VCaP (cell line): ENCODE measurements at regions not wholly inside any gene's neighbourhood (a gene's known extent, or its start where the extent isn't known, plus 50 kb on each side); places are given as distances from the start of the nearest gene placed in this dataset.
A peak's percentile ranks its signal among the peaks of the same experiment; 100 is the strongest.
"Not testable (repeated sequence)": the region's sequence is repeated elsewhere in the genome, so short reads cannot be mapped to it uniquely, and the experiment has no call there.

Experiments
- H3K27ac ChIP-seq: fragments of 450-650 bp; 2 replicates; pipeline ENCODE4 v1.5.1; 2017
- CTCF ChIP-seq: fragments of 450-650 bp; conservative IDR thresholded peaks from 2 replicates; pipeline ENCODE4 v1.5.1; 2017; ENCODE audit warnings: mild to moderate bottlenecking, moderate library complexity

GRCh38 chr1:223020770-223021169, 122.3 kb downstream of the TLR5 start:
- no peak overlapping the region for H3K27ac ChIP-seq

GRCh38 chr1:223022641-223023473, 120.2 kb downstream of the TLR5 start:
- no peak for TF ChIP-seq CTCF
- H3K27ac ChIP-seq = no peak overlapping the region

More at GRCh38 chr1:223020770-223021169, 122.3 kb downstream of the TLR5 start:
- no peak for TF ChIP-seq CTCF

- no peak overlapping the region for H3K27ac ChIP-seq
- TF ChIP-seq CTCF = no peak
Measured at GRCh38 chr1:223023863-223024262, 119.2 kb downstream of the TLR5 start.

GRCh38 chr1:223024486-223024885, 118.6 kb downstream of the TLR5 start:
- not testable (repeated sequence) for H3K27ac ChIP-seq

GRCh38 chr1:223025190-223025734, 117.8 kb downstream of the TLR5 start:
- not testable (repeated sequence) for H3K27ac ChIP-seq

GRCh38 chr1:223026639-223027038, 116.4 kb downstream of the TLR5 start:
- H3K27ac ChIP-seq = not testable (repeated sequence)

GRCh38 chr1:223029985-223030769, 112.9 kb downstream of the TLR5 start:
- H3K27ac ChIP-seq = peak overlapping the region; percentile 16; the same call in 1 of the 2 replicates
- no peak for TF ChIP-seq CTCF

GRCh38 chr1:223030871-223031400, 112.1 kb downstream of the TLR5 start:
- peak overlapping the region; percentile 16; the same call in 1 of the 2 replicates for H3K27ac ChIP-seq
- no peak for TF ChIP-seq CTCF
